ENCODE measurements at regions not wholly inside any gene's neighbourhood (a gene's known extent, or its start where the extent isn't known, plus 50 kb on each side); places are given as distances from the start of the nearest gene placed in this dataset.

- Histone ChIP-seq H3K18ac (ENCODE audit: extremely low read depth, low read length) (no peak overlapping the region), H3K4me1 (replicated peaks in 1 of 4; ENCODE audit: control insufficient read depth in 3 of 4, insufficient read depth in 4 of 4, low read length in 3 of 4) (no peaks in the 10 kb centered on the region), H3K36me3 (ENCODE audit: control insufficient read depth in 2 of 4, insufficient read depth in 4 of 4, low read length in 3 of 4) (no peaks in the 10 kb centered on the region), H3K4ac (replicated peaks; ENCODE audit: insufficient read length, low read depth, low read length) (no peak overlapping the region), H4K91ac (replicated peaks; ENCODE audit: insufficient read length, low read length) (no peak overlapping the region), H4K5ac (ENCODE audit: insufficient read length, low read depth, low read length) (no peak overlapping the region), H4K20me1 (replicated peaks in 1 of 2; ENCODE audit: control insufficient read depth in 1 of 2, insufficient read depth in 2 of 2, low read length in 2 of 2) (no peaks in the 10 kb centered on the region), H4K8ac (ENCODE audit: extremely low read depth, insufficient read depth, low read length) (no peak overlapping the region), H3K79me2 (ENCODE audit: control insufficient read depth in 1 of 2, insufficient read depth in 2 of 2, low read length in 2 of 2) (no peaks in the 10 kb centered on the region), H3K23ac (ENCODE audit: insufficient read length) (no peak overlapping the region), H3K4me3 (ENCODE audit: extremely low read depth in 1 of 4, insufficient read depth in 2 of 4, low read depth in 3 of 4, low read length in 4 of 4) (no peak overlapping the region), H3K23me2 (ENCODE audit: low read depth, low read length) (no peaks in the 10 kb centered on the region), H3K4me2 (ENCODE audit: insufficient read depth in 1 of 2, low read depth in 2 of 2, low read length in 2 of 2) (no peak overlapping the region), H2BK12ac (ENCODE audit: low read depth, low read length) (no peak overlapping the region), H3K56ac (replicated peaks; ENCODE audit: insufficient read length, low read depth, low read length) (no peak overlapping the region), H3K9me3 (ENCODE audit: insufficient read depth in 2 of 2, low read depth in 1 of 2, low read length in 1 of 2) (no peaks in the 10 kb centered on the region), H3K79me1 (ENCODE audit: low read depth, low read length) (no peaks in the 10 kb centered on the region), H2AK5ac (ENCODE audit: low read depth, low read length) (no peak overlapping the region), H3K14ac (ENCODE audit: insufficient read length) (no peak overlapping the region), H3K27ac (ENCODE audit: low read depth, low read length) (no peak overlapping the region), H2BK5ac (ENCODE audit: low read depth, low read length) (no peak overlapping the region), H3K27me3 (replicated peaks in 1 of 4; ENCODE audit: control insufficient read depth in 3 of 4, extremely low read depth in 1 of 4, insufficient read depth in 3 of 4, low read length in 3 of 4) (no peaks in the 10 kb centered on the region), H2BK20ac (ENCODE audit: low read length) (no peak overlapping the region), H2AFZ (ENCODE audit: low read length) (0 out of 2 replicates have a peak overlapping the region, but pooled peaks have one; percentile 30), H3K9ac (replicated peaks in 1 of 4; ENCODE audit: extremely low read depth in 1 of 4, low read depth in 3 of 4, low read length in 3 of 4) (no peak overlapping the region), H2BK120ac (replicated peaks; ENCODE audit: low read depth, low read length) (no peak overlapping the region), H2BK15ac (ENCODE audit: low read length) (no peak overlapping the region)
- ChIA-PET CTCF (ENCODE audit: partially characterized antibody) (no interaction called here), POLR2A (ENCODE audit: partially characterized antibody) (no interaction called here)
- no peak for TF ChIP-seq SIX5 (IDR thresholded peaks at IDR 0.05; ENCODE audit: low read depth, low read length)
- TF ChIP-seq SP2 (IDR thresholded peaks at IDR 0.05; ENCODE audit: low read length) = no peak
- no peak for TF ChIP-seq PHF8 (conservative IDR thresholded peaks at IDR 0.05; ENCODE audit: low read depth, low read length)
- DNase-seq (ENCODE audit: low read depth in 1 of 2, low spot score in 2 of 2) (no peak), FAIRE-seq (no peak)
- 97% methylated on average over 9 of the region's 9 CpGs; no CpG with 5 or more reads in 1 of the 2 experiments for WGBS, 2 experiments (ENCODE audit: extremely low coverage in 1 of 2, insufficient coverage in 1 of 2, insufficient read length in 1 of 2, insufficient replicate concordance in 2 of 2, low coverage in 1 of 2, low lambda C conversion rate in 2 of 2, missing lambda C conversion rate in 1 of 2)
Measured at GRCh38 chr2:59903994-59904544, 649.4 kb downstream of the BCL11A start.
